ENCODE measurements at regions not wholly inside any gene's neighbourhood (a gene's known extent, or its start where the extent isn't known, plus 50 kb on each side); places are given as distances from the start of the nearest gene placed in this dataset.

- TF ChIP-seq CTCF (IDR thresholded peaks at IDR 0.05) (no peak), EZH2phosphoT487 (IDR thresholded peaks at IDR 0.05) (no peak)
These were observed 131.9 kb upstream of the SFSWAP start for GRCh38 chr12:131578828-131579470.
